Neural cell (in vitro differentiated cells): ENCODE measurements at regions not wholly inside any gene's neighbourhood (a gene's known extent, or its start where the extent isn't known, plus 50 kb on each side); places are given as distances from the start of the nearest gene placed in this dataset.

ENCODE experiments used
- H2AFZ ChIP-seq: fragments of 200-600, 300-800 bp; sonication (generic), shearing (Covaris generic); 2 replicates; pipeline ENCODE4 v1.6.0; 2014; ENCODE audit warnings: low read depth, mild to moderate bottlenecking, antibody characterized with exemption, low read length, moderate library complexity
- H3F3A ChIP-seq: fragments of 200-600 bp; shearing (Covaris generic); 2 replicates; pipeline ENCODE4 v1.6.1; 2016; ENCODE audit warnings: mild to moderate bottlenecking, moderate library complexity, mixed read lengths, antibody characterized with exemption, low read length; ENCODE audit not compliant: insufficient read depth, poor library complexity, severe bottlenecking
- H3K27ac ChIP-seq: fragments of 200-600, 300-800 bp; sonication (generic), shearing (Covaris generic); 2 replicates; pipeline ENCODE4 v1.5.1; 2014; ENCODE audit warnings: mild to moderate bottlenecking, low read length, moderate library complexity
- H3K27me3 ChIP-seq: fragments of 300-800, 200-600 bp; sonication (generic), shearing (Covaris generic); 2 replicates; pipeline ENCODE4 v1.6.0; 2014; ENCODE audit warnings: mild to moderate bottlenecking, low read depth, low read length, moderate library complexity; ENCODE audit not compliant: insufficient read depth
- H3K36me3 ChIP-seq: fragments of 300-800, 200-600 bp; sonication (generic), shearing (Covaris generic); 2 replicates; pipeline ENCODE4 v1.5.1; 2014; ENCODE audit warnings: mild to moderate bottlenecking, antibody characterized with exemption, low read length, moderate library complexity; ENCODE audit not compliant: insufficient read depth
- H3K4me2 ChIP-seq: fragments of 300-800, 200-600 bp; sonication (generic), shearing (Covaris generic); 2 replicates; pipeline ENCODE4 v1.6.0; 2014; ENCODE audit warnings: mild to moderate bottlenecking, low read length
- H3K4me3 ChIP-seq: fragments of 300-800, 200-600 bp; sonication (generic), shearing (Covaris generic); 2 replicates; pipeline ENCODE4 v1.5.1; 2014; ENCODE audit warnings: mild to moderate bottlenecking, low read length, moderate library complexity
- H3K79me2 ChIP-seq: fragments of 200-600 bp; shearing (Covaris generic); replicated peaks from 2 replicates; pipeline ENCODE4 v1.6.0; 2014; ENCODE audit warnings: mild to moderate bottlenecking, low read length, moderate library complexity; ENCODE audit not compliant: insufficient read depth
- H3K9ac ChIP-seq: fragments of 300-800, 200-600 bp; sonication (generic), shearing (Covaris generic); 2 replicates; pipeline ENCODE4 v1.6.1; 2016; ENCODE audit warnings: mild to moderate bottlenecking, low read length, mixed read lengths
- H3K9me2 ChIP-seq: fragments of 200-600 bp; shearing (Covaris generic); 2 replicates; pipeline ENCODE4 v1.6.1; 2016; ENCODE audit warnings: mild to moderate bottlenecking, low read length, mixed read lengths; ENCODE audit not compliant: insufficient read depth
- H3K9me3 ChIP-seq: fragments of 200-600, 300-800 bp; sonication (generic), shearing (Covaris generic); 2 replicates; pipeline ENCODE4 v1.6.1; 2016; ENCODE audit warnings: mild to moderate bottlenecking, mixed run types, low read length, moderate library complexity, mixed read lengths
- H4K20me1 ChIP-seq: fragments of 200-600 bp; shearing (Covaris generic); 2 replicates; pipeline ENCODE4 v1.6.1; 2016; ENCODE audit warnings: mild to moderate bottlenecking, mixed run types; ENCODE audit not compliant: insufficient read depth
- EP300 ChIP-seq: fragments of 450-650 bp; conservative IDR thresholded peaks from 2 replicates; pipeline ENCODE4 v1.6.1; 2014; ENCODE audit warnings: antibody characterized with exemption, mild to moderate bottlenecking, moderate library complexity; ENCODE audit not compliant: poor library complexity, severe bottlenecking
- EZH2 ChIP-seq: fragments of 200-600, 300-800 bp; shearing (Covaris generic), sonication (generic); IDR thresholded peaks from 2 replicates; pipeline ENCODE4 v1.6.1; 2014; ENCODE audit warnings: antibody characterized with exemption, low read length, borderline replicate concordance, mild to moderate bottlenecking; ENCODE audit not compliant: insufficient read depth, poor library complexity, severe bottlenecking
- MXI1 ChIP-seq: fragments of 450-650 bp; conservative IDR thresholded peaks from 2 replicates; pipeline ENCODE4 v1.6.1; 2014; ENCODE audit warnings: antibody characterized with exemption, mild to moderate bottlenecking; ENCODE audit not compliant: poor library complexity, severe bottlenecking
- POLR2AphosphoS5 ChIP-seq: IDR thresholded peaks from 2 replicates; pipeline ENCODE4 v1.6.1; 2012
- RAD21 ChIP-seq: fragments of 450-650 bp; conservative IDR thresholded peaks from 2 replicates; pipeline ENCODE4 v1.6.1; 2014; ENCODE audit warnings: antibody characterized with exemption, mild to moderate bottlenecking, moderate library complexity
- SMC3 ChIP-seq: fragments of 450-650 bp; conservative IDR thresholded peaks from 2 replicates; pipeline ENCODE4 v1.6.1; 2014; ENCODE audit warnings: antibody characterized with exemption, mild to moderate bottlenecking, moderate library complexity; ENCODE audit not compliant: poor library complexity
- TAF1 ChIP-seq: IDR thresholded peaks from 2 replicates; pipeline ENCODE4 v1.6.1; 2012; ENCODE audit warnings: low read depth
- TF ChIP-seq, protein P1 (sequence below): fragments of 450-650 bp; IDR thresholded peaks from 2 replicates; pipeline ENCODE4 v1.5.1; 2014; ENCODE audit warnings: antibody characterized with exemption, mild to moderate bottlenecking, moderate library complexity; ENCODE audit not compliant: poor library complexity, severe bottlenecking
- TF ChIP-seq, protein P2 (sequence below): IDR thresholded peaks from 2 replicates; pipeline ENCODE4 v1.6.1; 2012; ENCODE audit warnings: borderline replicate concordance

DNA sequence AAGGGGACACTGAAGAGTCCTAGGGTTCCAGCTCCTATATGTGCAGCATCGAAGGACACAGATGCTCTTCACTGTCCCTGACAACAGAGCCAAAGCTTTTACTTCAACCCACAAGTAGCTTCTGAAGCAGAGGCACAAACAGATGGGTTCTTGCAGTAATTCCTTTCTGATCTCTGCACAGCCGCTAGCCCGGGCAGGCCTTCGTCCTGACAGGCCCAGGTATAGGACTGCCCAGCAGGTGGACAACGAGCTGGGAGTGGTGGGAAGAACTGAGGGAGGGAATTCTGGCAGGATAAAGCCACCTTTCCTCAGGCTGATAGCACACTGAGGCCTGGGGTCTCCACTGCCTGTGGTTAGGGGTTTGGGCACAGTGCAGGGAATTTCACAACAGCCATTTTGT lies 94.8 kb downstream of the RHOB start:
- Histone ChIP-seq H3K4me3 (no peak overlapping the region), H2AFZ (no peak overlapping the region), H3K9me3 (no peaks in the 10 kb centered on the region), H3K9ac (no peak overlapping the region), H3K79me2 (no peaks in the 10 kb centered on the region), H3K4me2 (no peak overlapping the region), H3F3A (no peaks in the 10 kb centered on the region), H3K36me3 (no peaks in the 10 kb centered on the region), H4K20me1 (no peaks in the 10 kb centered on the region), H3K27ac (no peak overlapping the region), H3K9me2 (no peaks in the 10 kb centered on the region), H3K27me3 (no peaks in the 10 kb centered on the region)
- TF ChIP-seq RAD21 = no peak
- TF ChIP-seq EP300 = no peak
- TF ChIP-seq TAF1 = no peak
- TF ChIP-seq, protein P1, sequence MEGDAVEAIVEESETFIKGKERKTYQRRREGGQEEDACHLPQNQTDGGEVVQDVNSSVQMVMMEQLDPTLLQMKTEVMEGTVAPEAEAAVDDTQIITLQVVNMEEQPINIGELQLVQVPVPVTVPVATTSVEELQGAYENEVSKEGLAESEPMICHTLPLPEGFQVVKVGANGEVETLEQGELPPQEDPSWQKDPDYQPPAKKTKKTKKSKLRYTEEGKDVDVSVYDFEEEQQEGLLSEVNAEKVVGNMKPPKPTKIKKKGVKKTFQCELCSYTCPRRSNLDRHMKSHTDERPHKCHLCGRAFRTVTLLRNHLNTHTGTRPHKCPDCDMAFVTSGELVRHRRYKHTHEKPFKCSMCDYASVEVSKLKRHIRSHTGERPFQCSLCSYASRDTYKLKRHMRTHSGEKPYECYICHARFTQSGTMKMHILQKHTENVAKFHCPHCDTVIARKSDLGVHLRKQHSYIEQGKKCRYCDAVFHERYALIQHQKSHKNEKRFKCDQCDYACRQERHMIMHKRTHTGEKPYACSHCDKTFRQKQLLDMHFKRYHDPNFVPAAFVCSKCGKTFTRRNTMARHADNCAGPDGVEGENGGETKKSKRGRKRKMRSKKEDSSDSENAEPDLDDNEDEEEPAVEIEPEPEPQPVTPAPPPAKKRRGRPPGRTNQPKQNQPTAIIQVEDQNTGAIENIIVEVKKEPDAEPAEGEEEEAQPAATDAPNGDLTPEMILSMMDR = no peak
- TF ChIP-seq EZH2 = no peak
- TF ChIP-seq MXI1 = no peak
- no peak for TF ChIP-seq SMC3
- TF ChIP-seq, protein P2, sequence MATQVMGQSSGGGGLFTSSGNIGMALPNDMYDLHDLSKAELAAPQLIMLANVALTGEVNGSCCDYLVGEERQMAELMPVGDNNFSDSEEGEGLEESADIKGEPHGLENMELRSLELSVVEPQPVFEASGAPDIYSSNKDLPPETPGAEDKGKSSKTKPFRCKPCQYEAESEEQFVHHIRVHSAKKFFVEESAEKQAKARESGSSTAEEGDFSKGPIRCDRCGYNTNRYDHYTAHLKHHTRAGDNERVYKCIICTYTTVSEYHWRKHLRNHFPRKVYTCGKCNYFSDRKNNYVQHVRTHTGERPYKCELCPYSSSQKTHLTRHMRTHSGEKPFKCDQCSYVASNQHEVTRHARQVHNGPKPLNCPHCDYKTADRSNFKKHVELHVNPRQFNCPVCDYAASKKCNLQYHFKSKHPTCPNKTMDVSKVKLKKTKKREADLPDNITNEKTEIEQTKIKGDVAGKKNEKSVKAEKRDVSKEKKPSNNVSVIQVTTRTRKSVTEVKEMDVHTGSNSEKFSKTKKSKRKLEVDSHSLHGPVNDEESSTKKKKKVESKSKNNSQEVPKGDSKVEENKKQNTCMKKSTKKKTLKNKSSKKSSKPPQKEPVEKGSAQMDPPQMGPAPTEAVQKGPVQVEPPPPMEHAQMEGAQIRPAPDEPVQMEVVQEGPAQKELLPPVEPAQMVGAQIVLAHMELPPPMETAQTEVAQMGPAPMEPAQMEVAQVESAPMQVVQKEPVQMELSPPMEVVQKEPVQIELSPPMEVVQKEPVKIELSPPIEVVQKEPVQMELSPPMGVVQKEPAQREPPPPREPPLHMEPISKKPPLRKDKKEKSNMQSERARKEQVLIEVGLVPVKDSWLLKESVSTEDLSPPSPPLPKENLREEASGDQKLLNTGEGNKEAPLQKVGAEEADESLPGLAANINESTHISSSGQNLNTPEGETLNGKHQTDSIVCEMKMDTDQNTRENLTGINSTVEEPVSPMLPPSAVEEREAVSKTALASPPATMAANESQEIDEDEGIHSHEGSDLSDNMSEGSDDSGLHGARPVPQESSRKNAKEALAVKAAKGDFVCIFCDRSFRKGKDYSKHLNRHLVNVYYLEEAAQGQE = no peak
- TF ChIP-seq POLR2AphosphoS5 = no peak

DNA sequence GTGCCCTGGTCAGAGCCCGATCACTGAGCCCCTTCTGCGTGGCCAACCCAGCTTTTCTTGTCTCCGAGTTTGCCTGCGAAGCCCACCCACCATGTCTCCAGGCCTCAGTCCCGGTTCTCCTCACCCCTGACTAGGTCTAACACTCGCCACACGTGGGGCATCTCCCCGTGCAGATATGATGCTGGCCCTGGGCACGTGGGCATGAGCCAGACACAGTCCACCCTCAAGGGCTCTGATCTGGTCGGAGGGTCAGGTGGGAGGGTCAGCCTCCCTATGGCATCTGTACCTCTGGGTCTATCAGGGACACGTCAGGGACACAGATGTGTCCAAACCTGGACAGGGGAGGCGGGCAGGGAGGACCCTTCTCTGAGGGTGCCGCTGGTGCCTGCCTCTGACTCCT lies 95.4 kb downstream of the RHOB start:
- no peak overlapping the region for H3K27ac ChIP-seq
- H3K4me3 ChIP-seq = no peak overlapping the region

More for the DNA sequence above, 95.4 kb downstream of the RHOB start:
- Histone ChIP-seq H3K36me3 (no peaks in the 10 kb centered on the region), H2AFZ (no peak overlapping the region), H3K9me3 (no peaks in the 10 kb centered on the region), H3F3A (no peaks in the 10 kb centered on the region), H4K20me1 (no peaks in the 10 kb centered on the region), H3K27me3 (no peaks in the 10 kb centered on the region), H3K4me2 (no peak overlapping the region), H3K79me2 (no peaks in the 10 kb centered on the region), H3K9me2 (no peaks in the 10 kb centered on the region), H3K9ac (no peak overlapping the region)
- TF ChIP-seq, protein P1 = no peak
- TF ChIP-seq MXI1 (no peak), SMC3 (no peak), POLR2AphosphoS5 (no peak), RAD21 (no peak), TAF1 (no peak)
